ENCODE measurements at regions not wholly inside any gene's neighbourhood (a gene's known extent, or its start where the extent isn't known, plus 50 kb on each side); places are given as distances from the start of the nearest gene placed in this dataset.
"Not testable (repeated sequence)": the region's sequence is repeated elsewhere in the genome, so short reads cannot be mapped to it uniquely, and the experiment has no call there.

GRCh38 chr3:190984502-190985244 lies 122.2 kb upstream of the GMNC start:
- no peak for DNase-seq

- DNase-seq = no peak
Observed at GRCh38 chr3:190983875-190984274, 121.4 kb upstream of the GMNC start.

GRCh38 chr3:190973771-190974170 lies 111.3 kb upstream of the GMNC start:
- no peak for DNase-seq

GRCh38 chr3:190972840-190973270 lies 110.4 kb upstream of the GMNC start:
- no peak for DNase-seq

- no peak for DNase-seq
Observed at GRCh38 chr3:190972196-190972595, 109.7 kb upstream of the GMNC start.

- DNase-seq = no peak
Observed at GRCh38 chr3:190970560-190970959, 108.1 kb upstream of the GMNC start.

- DNase-seq = no peak
Observed at GRCh38 chr3:190968616-190969015, 106.1 kb upstream of the GMNC start.

GRCh38 chr3:190964931-190965330 lies 102.4 kb upstream of the GMNC start:
- DNase-seq = not testable (repeated sequence)

- no peak for DNase-seq
Observed at GRCh38 chr3:190959077-190959476, 96.6 kb upstream of the GMNC start.

DNA sequence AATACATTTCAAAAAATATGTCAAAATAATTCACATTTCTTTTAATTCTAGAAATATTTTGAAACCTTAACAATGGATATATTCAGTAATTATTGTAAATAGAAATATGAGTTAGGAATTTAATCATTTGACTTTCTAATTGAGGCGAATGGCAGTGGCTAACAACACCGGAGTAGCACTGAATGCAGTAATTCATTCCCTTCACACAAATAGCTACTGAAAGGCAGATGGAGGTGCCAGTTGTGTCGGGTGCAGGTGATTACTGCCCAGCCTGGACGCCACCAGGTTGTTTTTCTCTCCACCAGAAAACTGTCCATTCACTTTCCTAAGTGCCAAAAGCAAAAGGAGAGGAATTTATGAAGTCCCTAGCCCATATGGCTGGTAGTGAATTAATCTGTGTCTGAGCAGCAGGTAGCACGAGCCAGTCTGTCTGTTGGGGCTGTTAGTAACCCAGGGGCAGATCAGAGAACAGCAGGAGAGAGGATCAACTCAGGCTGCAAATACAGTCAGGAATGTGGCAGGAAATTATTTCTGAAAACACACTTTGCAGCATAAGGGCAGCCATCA lies 79.3 kb upstream of the GMNC start:
- no peak for DNase-seq

GRCh38 chr3:190934616-190935015 lies 72.1 kb upstream of the GMNC start:
- DNase-seq = not testable (repeated sequence)

- DNase-seq = no peak
Observed at GRCh38 chr3:190926619-190927018, 64.1 kb upstream of the GMNC start.

DNA sequence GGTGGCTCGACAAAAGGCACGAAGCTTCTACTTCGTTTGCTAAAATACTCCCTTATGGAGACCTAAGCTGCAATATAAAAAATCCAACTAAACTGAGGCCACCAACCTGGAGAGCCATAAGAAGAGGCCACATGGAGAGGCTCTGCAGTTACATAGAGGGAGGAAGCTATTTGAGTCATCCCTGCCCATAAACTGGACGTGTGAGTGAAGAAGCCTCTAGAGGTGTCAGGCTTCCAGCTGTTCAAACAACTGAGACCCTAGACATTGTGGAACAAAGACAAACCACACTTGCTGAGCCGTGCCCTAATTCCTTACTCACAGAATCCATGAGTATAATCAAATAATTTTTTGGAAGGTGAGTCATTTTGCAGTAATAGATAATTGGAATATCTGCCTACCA lies 50.2 kb upstream of the GMNC start:
- DNase-seq = no peak
